WTC11 (cell line): ENCODE measurements at regions not wholly inside any gene's neighbourhood (a gene's known extent, or its start where the extent isn't known, plus 50 kb on each side); places are given as distances from the start of the nearest gene placed in this dataset.

ENCODE experiments used
- CREB1 ChIP-seq: sonication (generic); formaldehyde crosslinking; IDR thresholded peaks from 2 replicates; pipeline ENCODE4 v1.8.0; 2023; ENCODE audit warnings: mild to moderate bottlenecking, missing genetic modification reagents
- CREM ChIP-seq: sonication (generic); formaldehyde crosslinking; IDR thresholded peaks from 2 replicates; pipeline ENCODE4 v1.8.1; 2022; ENCODE audit warnings: mild to moderate bottlenecking, missing genetic modification reagents, moderate library complexity
- CTCF ChIP-seq: fragments of 200-600 bp; IDR thresholded peaks from 2 replicates; pipeline ENCODE4 v1.8.0; 2022; ENCODE audit warnings: antibody characterized with exemption
- IRF1 ChIP-seq: sonication (generic); formaldehyde crosslinking; IDR thresholded peaks from 2 replicates; pipeline ENCODE4 v1.8.0; 2023; ENCODE audit warnings: missing genetic modification reagents
- IRF2 ChIP-seq: sonication (generic); formaldehyde crosslinking; IDR thresholded peaks from 2 replicates; pipeline ENCODE4 v1.8.0; 2022; ENCODE audit warnings: low read depth, missing genetic modification reagents, borderline replicate concordance
- ZNF121 ChIP-seq: sonication (generic); formaldehyde crosslinking; IDR thresholded peaks from 2 replicates; pipeline ENCODE4 v1.8.0; 2023; ENCODE audit warnings: missing genetic modification reagents
- ZNF219 ChIP-seq: sonication (generic); formaldehyde crosslinking; IDR thresholded peaks from 2 replicates; pipeline ENCODE4 v1.8.0; 2023; ENCODE audit warnings: missing genetic modification reagents, mild to moderate bottlenecking, borderline replicate concordance
- ZNF512 ChIP-seq: sonication (generic); formaldehyde crosslinking; IDR thresholded peaks from 2 replicates; pipeline ENCODE4 v1.8.1; 2022; ENCODE audit warnings: missing genetic modification reagents, borderline replicate concordance
- ZSCAN18 ChIP-seq: fragments of 250-450 bp; sonication (Bioruptor Pico); IDR thresholded peaks from 2 replicates; pipeline ENCODE4 v2.1.2; 2022; ENCODE audit warnings: mild to moderate bottlenecking, moderate library complexity
- TF ChIP-seq, protein P1 (sequence below): sonication (generic); formaldehyde crosslinking; IDR thresholded peaks from 2 replicates; pipeline ENCODE4 v1.8.0; 2022; ENCODE audit warnings: mild to moderate bottlenecking, missing genetic modification reagents
- TF ChIP-seq, protein P2 (sequence below): sonication (generic); formaldehyde crosslinking; IDR thresholded peaks from 2 replicates; pipeline ENCODE4 v1.8.0; 2022; ENCODE audit warnings: mild to moderate bottlenecking, missing genetic modification reagents
- TF ChIP-seq, protein P3 (sequence below): fragments of 250-450 bp; sonication (Bioruptor Pico); IDR thresholded peaks from 2 replicates; pipeline ENCODE4 v1.9.0; 2021; ENCODE audit warnings: mild to moderate bottlenecking

- TF ChIP-seq IRF1 (CRISPR knock-in tag) (no peak), CTCF (no peak), CREB1 (CRISPR knock-in tag) (no peak), ZNF219 (no peak), ZNF512 (CRISPR knock-in tag) (no peak), ZSCAN18 (CRISPR knock-in tag) (no peak), CREM (no peak), ZNF121 (no peak), IRF2 (CRISPR knock-in tag) (no peak)
- TF ChIP-seq, protein P1, sequence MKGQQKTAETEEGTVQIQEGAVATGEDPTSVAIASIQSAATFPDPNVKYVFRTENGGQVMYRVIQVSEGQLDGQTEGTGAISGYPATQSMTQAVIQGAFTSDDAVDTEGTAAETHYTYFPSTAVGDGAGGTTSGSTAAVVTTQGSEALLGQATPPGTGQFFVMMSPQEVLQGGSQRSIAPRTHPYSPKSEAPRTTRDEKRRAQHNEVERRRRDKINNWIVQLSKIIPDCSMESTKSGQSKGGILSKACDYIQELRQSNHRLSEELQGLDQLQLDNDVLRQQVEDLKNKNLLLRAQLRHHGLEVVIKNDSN (CRISPR knock-in tag) = no peak
- TF ChIP-seq, protein P2, sequence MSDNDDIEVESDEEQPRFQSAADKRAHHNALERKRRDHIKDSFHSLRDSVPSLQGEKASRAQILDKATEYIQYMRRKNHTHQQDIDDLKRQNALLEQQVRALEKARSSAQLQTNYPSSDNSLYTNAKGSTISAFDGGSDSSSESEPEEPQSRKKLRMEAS (CRISPR knock-in tag) = no peak
- TF ChIP-seq, protein P3, sequence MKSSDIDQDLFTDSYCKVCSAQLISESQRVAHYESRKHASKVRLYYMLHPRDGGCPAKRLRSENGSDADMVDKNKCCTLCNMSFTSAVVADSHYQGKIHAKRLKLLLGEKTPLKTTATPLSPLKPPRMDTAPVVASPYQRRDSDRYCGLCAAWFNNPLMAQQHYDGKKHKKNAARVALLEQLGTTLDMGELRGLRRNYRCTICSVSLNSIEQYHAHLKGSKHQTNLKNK (CRISPR knock-in tag) = no peak
Measured at GRCh38 chr3:8204331-8204730, 297.3 kb upstream of the LMCD1 start.
